ENCODE measurements at regions not wholly inside any gene's neighbourhood (a gene's known extent, or its start where the extent isn't known, plus 50 kb on each side); places are given as distances from the start of the nearest gene placed in this dataset.

- no peak for DNase-seq
- TF ChIP-seq POLR2A (IDR thresholded peaks at IDR 0.05; ENCODE audit: low read length), result no peak
- TF ChIP-seq GATA1 (IDR thresholded peaks at IDR 0.05; ENCODE audit: low read depth, low read length), result no peak
These were observed 804.4 kb upstream of the CELF2 start for GRCh38 chr10:10213237-10213636.

DNA sequence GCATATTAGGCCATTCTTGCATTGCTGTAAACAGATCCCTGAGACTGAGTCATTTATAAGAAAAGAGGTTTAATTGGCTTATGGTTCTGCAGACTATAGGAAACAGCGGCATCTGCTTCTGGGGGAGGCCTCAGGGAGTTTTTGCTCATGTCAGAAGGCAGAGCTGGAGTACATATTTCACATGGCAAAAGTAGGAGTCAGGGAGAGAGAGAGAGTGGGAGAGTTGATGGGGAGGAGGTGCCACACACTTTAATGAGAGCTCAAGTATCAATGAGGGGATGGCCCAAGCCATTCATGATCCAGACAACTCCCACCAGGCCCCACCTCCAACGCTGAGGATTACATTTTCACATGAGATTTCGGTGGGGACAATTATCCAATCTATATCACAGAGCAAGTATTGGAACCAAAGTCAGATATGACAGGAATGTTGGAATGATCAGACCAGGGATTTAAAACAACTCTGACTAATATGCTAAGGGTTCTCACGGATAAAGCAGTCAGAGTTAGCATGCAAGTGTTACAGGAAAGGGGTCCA lies 795.3 kb upstream of the CELF2 start:
- DNase-seq, result no peak
- TF ChIP-seq POLR2A (IDR thresholded peaks at IDR 0.05; ENCODE audit: low read length), result no peak
- TF ChIP-seq GATA1 (IDR thresholded peaks at IDR 0.05; ENCODE audit: low read depth, low read length), result no peak

DNA sequence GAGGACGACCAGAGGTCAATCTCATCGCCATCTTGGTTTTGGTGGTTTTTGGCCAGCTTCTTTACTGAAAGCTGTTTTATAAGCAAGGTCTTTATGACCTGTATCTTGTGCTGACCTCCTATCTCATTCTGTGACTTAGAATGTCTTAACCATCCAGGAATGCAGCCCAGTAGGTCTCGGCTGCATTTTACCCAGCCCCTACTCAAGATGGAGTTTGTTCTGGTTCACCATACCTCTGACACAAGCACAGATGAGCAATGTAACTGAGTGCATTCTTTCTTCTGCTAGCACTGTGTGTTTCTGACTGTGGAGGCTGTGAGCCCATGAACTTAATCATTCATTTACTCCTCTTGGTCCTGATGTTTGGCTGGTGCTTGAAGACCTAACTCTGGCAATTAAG lies 794.5 kb upstream of the CELF2 start:
- TF ChIP-seq GATA1 (IDR thresholded peaks at IDR 0.05; ENCODE audit: low read depth, low read length), result no peak
- TF ChIP-seq POLR2A (IDR thresholded peaks at IDR 0.05; ENCODE audit: low read length), result no peak
- no peak for DNase-seq

- TF ChIP-seq POLR2A (IDR thresholded peaks at IDR 0.05; ENCODE audit: low read length) (no peak), GATA1 (IDR thresholded peaks at IDR 0.05; ENCODE audit: low read depth, low read length) (no peak)
- no peak for DNase-seq
These were observed 792.5 kb upstream of the CELF2 start for GRCh38 chr10:10225136-10225676.

GRCh38 chr10:10233229-10233628 lies 784.4 kb upstream of the CELF2 start:
- DNase-seq, result no peak
- no peak for TF ChIP-seq GATA1 (IDR thresholded peaks at IDR 0.05; ENCODE audit: low read depth, low read length)
- no peak for TF ChIP-seq POLR2A (IDR thresholded peaks at IDR 0.05; ENCODE audit: low read length)

GRCh38 chr10:10235003-10235402 lies 782.7 kb upstream of the CELF2 start:
- no peak for TF ChIP-seq GATA1 (IDR thresholded peaks at IDR 0.05; ENCODE audit: low read depth, low read length)
- TF ChIP-seq POLR2A (IDR thresholded peaks at IDR 0.05; ENCODE audit: low read length), result no peak
- DNase-seq, result no peak

GRCh38 chr10:10247585-10247984 lies 770.1 kb upstream of the CELF2 start:
- DNase-seq, result no peak
- TF ChIP-seq GATA1 (IDR thresholded peaks at IDR 0.05; ENCODE audit: low read depth, low read length), result no peak
- no peak for TF ChIP-seq POLR2A (IDR thresholded peaks at IDR 0.05; ENCODE audit: low read length)

DNA sequence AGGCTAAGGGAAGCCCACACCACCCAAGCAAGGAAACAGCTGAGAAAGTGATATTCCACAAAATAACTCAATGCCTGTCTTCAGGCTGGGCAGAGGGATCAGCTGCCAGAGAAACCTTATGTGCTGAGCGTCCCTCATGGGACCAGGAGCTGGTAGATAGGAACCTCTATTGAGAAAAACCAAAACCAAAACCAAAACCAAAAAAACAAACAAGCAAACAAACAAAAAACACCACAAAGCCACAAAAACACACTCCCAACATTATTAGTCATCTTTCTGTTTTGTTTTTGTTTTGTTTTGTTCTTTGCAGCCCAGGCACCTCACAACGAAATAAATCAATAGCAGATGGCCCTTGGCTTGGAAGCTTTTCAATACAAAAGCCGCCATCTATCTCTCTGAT lies 760.8 kb upstream of the CELF2 start:
- TF ChIP-seq GATA1 (IDR thresholded peaks at IDR 0.05; ENCODE audit: low read depth, low read length) (no peak), POLR2A (IDR thresholded peaks at IDR 0.05; ENCODE audit: low read length) (no peak)

GRCh38 chr10:10259013-10259412 lies 758.7 kb upstream of the CELF2 start:
- no peak for DNase-seq
- TF ChIP-seq GATA1 (IDR thresholded peaks at IDR 0.05; ENCODE audit: low read depth, low read length), result no peak
- TF ChIP-seq POLR2A (IDR thresholded peaks at IDR 0.05; ENCODE audit: low read length), result no peak

More for the DNA sequence above, 760.8 kb upstream of the CELF2 start:
- no peak for DNase-seq

DNA sequence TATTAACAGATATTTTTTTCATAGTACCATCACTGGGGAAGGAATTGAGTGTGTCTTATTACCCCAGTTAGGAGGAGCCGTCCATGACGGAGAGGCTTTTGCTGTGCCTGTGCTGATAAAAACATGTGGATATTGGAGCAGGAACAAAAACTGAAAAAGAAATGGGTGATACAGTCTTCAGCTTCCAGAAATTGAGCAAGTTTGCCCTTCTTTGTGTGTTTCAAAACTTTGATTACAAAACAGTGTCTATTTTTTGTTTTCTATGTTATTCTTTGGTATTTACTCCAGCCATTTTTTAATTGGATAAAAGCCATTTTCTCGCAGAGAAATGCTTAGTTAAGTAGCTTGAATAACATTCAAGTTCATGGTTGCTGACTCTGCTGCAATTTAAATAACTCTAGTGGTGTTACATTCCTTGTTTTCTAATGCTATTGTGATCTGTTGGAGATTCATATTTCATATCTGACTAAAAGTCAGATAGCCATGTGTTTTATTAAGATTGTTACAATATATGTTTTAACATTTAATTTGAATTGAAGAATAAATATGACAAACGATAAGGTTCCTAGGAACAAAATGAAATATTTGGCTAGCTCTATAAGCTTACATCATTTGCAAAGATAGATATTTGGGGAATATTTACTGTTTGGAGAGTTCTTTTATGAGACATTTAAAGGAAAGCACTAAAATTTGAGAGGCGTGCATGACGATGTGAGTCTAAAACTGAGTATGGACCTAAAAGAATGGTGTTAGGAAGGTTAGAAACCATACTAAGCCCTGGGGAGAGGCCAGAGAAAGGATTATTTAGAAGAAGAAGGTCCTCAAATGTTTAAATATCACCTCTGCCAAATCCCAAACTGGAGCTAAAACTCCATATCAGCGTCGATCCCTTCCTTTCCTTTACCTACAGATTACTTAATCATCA lies 747.3 kb upstream of the CELF2 start:
- no peak for DNase-seq
- TF ChIP-seq GATA1 (IDR thresholded peaks at IDR 0.05; ENCODE audit: low read depth, low read length) (no peak), POLR2A (IDR thresholded peaks at IDR 0.05; ENCODE audit: low read length) (no peak)

GRCh38 chr10:10271639-10272192 lies 746.0 kb upstream of the CELF2 start:
- TF ChIP-seq GATA1 (IDR thresholded peaks at IDR 0.05; ENCODE audit: low read depth, low read length) (no peak), POLR2A (IDR thresholded peaks at IDR 0.05; ENCODE audit: low read length) (no peak)
- DNase-seq, result no peak

- no peak for DNase-seq
- no peak for TF ChIP-seq GATA1 (IDR thresholded peaks at IDR 0.05; ENCODE audit: low read depth, low read length)
These were observed 744.0 kb upstream of the CELF2 start for GRCh38 chr10:10273661-10274060.

- no peak for TF ChIP-seq GATA1 (IDR thresholded peaks at IDR 0.05; ENCODE audit: low read depth, low read length)
- no peak for TF ChIP-seq POLR2A (IDR thresholded peaks at IDR 0.05; ENCODE audit: low read length)
- DNase-seq, result no peak
These were observed 737.8 kb upstream of the CELF2 start for GRCh38 chr10:10279906-10280305.

DNA sequence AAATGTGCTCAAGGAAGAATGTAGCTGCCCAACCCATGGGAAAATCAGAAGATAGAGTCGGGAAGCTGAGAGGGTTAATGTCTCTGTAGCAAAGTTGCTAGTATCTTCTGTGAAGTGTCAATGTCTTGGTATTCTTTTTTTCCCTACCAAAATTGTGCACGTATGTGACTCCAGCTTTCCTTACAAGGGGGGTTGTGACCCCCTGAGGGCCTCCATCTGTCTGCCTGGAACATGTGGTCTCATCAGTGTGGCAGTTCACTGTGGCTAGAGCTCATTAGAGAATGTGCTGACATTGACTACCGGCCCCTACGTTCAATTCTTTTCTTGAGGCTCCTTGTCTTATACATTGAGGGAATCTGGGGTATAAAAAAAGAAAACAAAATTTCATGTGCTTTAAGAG lies 725.2 kb upstream of the CELF2 start:
- TF ChIP-seq POLR2A (IDR thresholded peaks at IDR 0.05; ENCODE audit: low read length) (no peak), GATA1 (IDR thresholded peaks at IDR 0.05; ENCODE audit: low read depth, low read length) (no peak)
- DNase-seq, result no peak
